ENCODE measurements at regions not wholly inside any gene's neighbourhood (a gene's known extent, or its start where the extent isn't known, plus 50 kb on each side); places are given as distances from the start of the nearest gene placed in this dataset.

DNA sequence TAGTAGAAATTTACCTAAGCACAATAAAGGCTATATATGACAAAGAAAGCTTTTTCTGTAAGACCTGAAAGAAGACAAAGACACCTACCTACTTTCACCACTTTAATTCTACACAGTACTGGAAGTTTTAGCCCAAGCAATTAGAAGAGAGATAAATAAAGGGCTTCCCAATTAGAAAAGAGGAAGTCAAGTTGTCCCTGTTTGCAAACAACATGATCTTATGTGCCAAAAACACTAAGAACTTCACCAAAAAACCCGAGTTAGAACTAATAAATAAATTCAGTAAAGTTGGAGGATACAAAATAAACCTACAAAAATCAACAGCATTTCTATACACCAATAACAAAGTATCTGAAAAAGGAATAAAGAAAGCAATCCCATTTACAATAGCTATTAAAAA, 190.9 kb downstream of the NR2F2 start:
- Histone ChIP-seq H3K27ac (ENCODE audit: insufficient read depth, low read depth, low read length) (no peak overlapping the region), H3K9me3 (replicated peaks; ENCODE audit: control insufficient read depth, insufficient read depth, low read length) (no peaks in the 10 kb centered on the region), H3K27me3 (ENCODE audit: control insufficient read depth in 2 of 2, insufficient read depth in 2 of 2, low read length in 2 of 2) (peaks cover 0 to 4% of the 10 kb centered on the region in 2 experiments), H3K36me3 (ENCODE audit: control insufficient read depth in 2 of 2, extremely low read depth in 1 of 2, insufficient read depth in 2 of 2, low read length in 2 of 2) (no peaks in the 10 kb centered on the region), H3K79me2 (ENCODE audit: control insufficient read depth, insufficient read depth, low read length) (no peaks in the 10 kb centered on the region), H3K4me3 (replicated peaks in 1 of 3; ENCODE audit: insufficient read depth in 1 of 3, low read depth in 1 of 3, low read length in 3 of 3) (no peak overlapping the region), H3K9ac (replicated peaks; ENCODE audit: extremely low read depth, insufficient read depth, low read length) (no peak overlapping the region), H3K4me1 (ENCODE audit: control insufficient read depth, extremely low read depth, insufficient read depth, low read length) (no peaks in the 10 kb centered on the region), H2AFZ (ENCODE audit: low read depth, low read length) (no peak overlapping the region), H3K4me2 (ENCODE audit: insufficient read depth, low read length) (no peak overlapping the region), H3K9me1 (replicated peaks; ENCODE audit: control insufficient read depth, extremely low read depth, insufficient read depth, low read length) (no peaks in the 10 kb centered on the region), H4K20me1 (replicated peaks; ENCODE audit: control insufficient read depth, extremely low read depth, insufficient read depth, low read length) (no peaks in the 10 kb centered on the region)
- CTCF ChIA-PET, result interaction anchor here (0.7 to 1.1 kb wide), 2 partner anchors 11 to 36 kb away, joined by 3 read pairs; no protein-coding TSS in a partner anchor
- POLR2A ChIA-PET, result no interaction called here
- DNase-seq (ENCODE audit: low read depth, low spot score) (no peak), FAIRE-seq (no peak)
- dilution Hi-C loops (cut with MboI; ENCODE audit: extremely low pct_ligation_motif_present, low sequenced_read_pairs), result no loop called here
- no peak for TF ChIP-seq GATA2 (IDR thresholded peaks at IDR 0.05; ENCODE audit: insufficient read depth, insufficient read length, low read depth, low read length)
- no TSS peak for BruUV-seq (replicated peaks)
- intact Hi-C loops (cut with micrococcal nuclease), result no loop called here

DNA sequence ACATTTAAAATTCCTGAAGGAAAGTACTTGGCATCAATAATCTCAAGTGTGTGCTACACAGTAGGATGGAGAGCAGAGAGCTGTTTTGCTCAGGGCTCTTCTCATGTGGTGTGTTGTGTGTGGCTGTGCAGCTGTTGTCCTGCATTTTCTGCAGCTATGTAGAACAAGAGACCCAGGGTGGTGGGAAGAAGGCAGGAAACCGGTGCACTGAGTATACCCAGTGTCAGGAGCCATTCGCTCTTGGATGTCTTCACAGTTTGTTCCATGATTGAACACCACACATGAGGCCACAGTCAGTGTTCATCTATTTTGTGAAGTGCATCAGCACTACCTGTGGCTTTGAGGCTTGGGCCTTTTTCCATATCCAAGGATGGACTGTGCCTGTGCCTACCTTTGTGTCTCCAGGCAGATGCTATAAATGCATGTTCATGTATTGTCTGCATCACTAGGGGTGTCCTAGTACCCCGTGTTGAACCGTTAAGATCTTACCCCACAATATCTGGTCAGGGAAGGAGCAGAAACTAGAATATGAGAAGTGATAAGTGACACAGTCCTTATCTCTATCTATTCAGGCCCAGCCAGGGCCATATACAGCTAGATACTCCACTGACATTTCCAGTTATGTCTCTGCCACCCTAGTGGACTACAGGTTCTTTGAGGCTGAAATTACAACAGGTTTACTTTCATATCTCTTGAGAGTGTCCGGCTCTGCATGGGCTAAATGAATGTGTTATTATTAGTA, 194.3 kb downstream of the NR2F2 start:
- POLR2A ChIA-PET, result no interaction called here
- Histone ChIP-seq H3K4me3 (replicated peaks in 1 of 3; ENCODE audit: insufficient read depth in 1 of 3, low read depth in 1 of 3, low read length in 3 of 3) (no peak overlapping the region), H3K9ac (replicated peaks; ENCODE audit: extremely low read depth, insufficient read depth, low read length) (no peak overlapping the region), H3K4me2 (ENCODE audit: insufficient read depth, low read length) (no peak overlapping the region), H2AFZ (ENCODE audit: low read depth, low read length) (no peak overlapping the region), H3K36me3 (ENCODE audit: control insufficient read depth in 2 of 2, extremely low read depth in 1 of 2, insufficient read depth in 2 of 2, low read length in 2 of 2) (no peaks in the 10 kb centered on the region), H3K4me1 (ENCODE audit: control insufficient read depth, extremely low read depth, insufficient read depth, low read length) (no peaks in the 10 kb centered on the region), H3K79me2 (ENCODE audit: control insufficient read depth, insufficient read depth, low read length) (no peaks in the 10 kb centered on the region), H3K9me3 (replicated peaks; ENCODE audit: control insufficient read depth, insufficient read depth, low read length) (no peaks in the 10 kb centered on the region), H3K27me3 (ENCODE audit: control insufficient read depth in 2 of 2, insufficient read depth in 2 of 2, low read length in 2 of 2) (peaks cover 0 to 4% of the 10 kb centered on the region in 2 experiments), H3K27ac (ENCODE audit: insufficient read depth, low read depth, low read length) (no peak overlapping the region), H4K20me1 (replicated peaks; ENCODE audit: control insufficient read depth, extremely low read depth, insufficient read depth, low read length) (no peaks in the 10 kb centered on the region), H3K9me1 (replicated peaks; ENCODE audit: control insufficient read depth, extremely low read depth, insufficient read depth, low read length) (no peaks in the 10 kb centered on the region)
- dilution Hi-C loops (cut with MboI; ENCODE audit: extremely low pct_ligation_motif_present, low sequenced_read_pairs) (no loop called here), intact Hi-C loops (cut with micrococcal nuclease) (no loop called here)
- no peak for FAIRE-seq
- BruUV-seq (replicated peaks), result no TSS peak
- CTCF ChIA-PET, result interaction anchor here (0.9 kb wide), 1 partner anchor 12 kb away, joined by 3 read pairs; no protein-coding TSS in a partner anchor
- TF ChIP-seq EZH2 (IDR thresholded peaks at IDR 0.05; ENCODE audit: borderline replicate concordance, low read depth, low read length, severe bottlenecking) (no peak), POLR2A (IDR thresholded peaks at IDR 0.05; ENCODE audit: low read depth, low read length) (no peak), FOS (IDR thresholded peaks at IDR 0.05; ENCODE audit: borderline replicate concordance, insufficient read depth, low read length) (no peak), POLR2AphosphoS5 (IDR thresholded peaks at IDR 0.05; ENCODE audit: insufficient read depth, low read depth, low read length) (no peak), GATA2 (IDR thresholded peaks at IDR 0.05; ENCODE audit: insufficient read depth, insufficient read length, low read depth, low read length) (no peak), JUN (IDR thresholded peaks at IDR 0.05; ENCODE audit: borderline replicate concordance, insufficient read depth, insufficient read length, low read depth) (no peak), MYC (IDR thresholded peaks at IDR 0.05; ENCODE audit: low read depth, low read length) (no peak)
- TF ChIP-seq, protein P1, sequence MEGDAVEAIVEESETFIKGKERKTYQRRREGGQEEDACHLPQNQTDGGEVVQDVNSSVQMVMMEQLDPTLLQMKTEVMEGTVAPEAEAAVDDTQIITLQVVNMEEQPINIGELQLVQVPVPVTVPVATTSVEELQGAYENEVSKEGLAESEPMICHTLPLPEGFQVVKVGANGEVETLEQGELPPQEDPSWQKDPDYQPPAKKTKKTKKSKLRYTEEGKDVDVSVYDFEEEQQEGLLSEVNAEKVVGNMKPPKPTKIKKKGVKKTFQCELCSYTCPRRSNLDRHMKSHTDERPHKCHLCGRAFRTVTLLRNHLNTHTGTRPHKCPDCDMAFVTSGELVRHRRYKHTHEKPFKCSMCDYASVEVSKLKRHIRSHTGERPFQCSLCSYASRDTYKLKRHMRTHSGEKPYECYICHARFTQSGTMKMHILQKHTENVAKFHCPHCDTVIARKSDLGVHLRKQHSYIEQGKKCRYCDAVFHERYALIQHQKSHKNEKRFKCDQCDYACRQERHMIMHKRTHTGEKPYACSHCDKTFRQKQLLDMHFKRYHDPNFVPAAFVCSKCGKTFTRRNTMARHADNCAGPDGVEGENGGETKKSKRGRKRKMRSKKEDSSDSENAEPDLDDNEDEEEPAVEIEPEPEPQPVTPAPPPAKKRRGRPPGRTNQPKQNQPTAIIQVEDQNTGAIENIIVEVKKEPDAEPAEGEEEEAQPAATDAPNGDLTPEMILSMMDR (IDR thresholded peaks at IDR 0.05; ENCODE audit: extremely low read depth in 1 of 2, insufficient read depth in 1 of 2, low read depth in 1 of 2, low read length in 2 of 2), result no peak
- TF ChIP-seq, protein P2, sequence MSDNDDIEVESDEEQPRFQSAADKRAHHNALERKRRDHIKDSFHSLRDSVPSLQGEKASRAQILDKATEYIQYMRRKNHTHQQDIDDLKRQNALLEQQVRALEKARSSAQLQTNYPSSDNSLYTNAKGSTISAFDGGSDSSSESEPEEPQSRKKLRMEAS (IDR thresholded peaks at IDR 0.05; ENCODE audit: insufficient read depth, insufficient read length), result no peak
- DNase-seq (ENCODE audit: low read depth, low spot score), result no peak

Measured in endothelial cell of umbilical vein (primary cell).